Endothelial cell of umbilical vein (primary cell): ENCODE measurements at regions not wholly inside any gene's neighbourhood (a gene's known extent, or its start where the extent isn't known, plus 50 kb on each side); places are given as distances from the start of the nearest gene placed in this dataset.

Experiments
- BruUV-seq: library from RNA; stranded (reverse); fragments of 400-500 nt; replicated peaks from 2 replicates; lab custom pipeline; 2021; lab: Mats Ljungman, UMichigan
- CTCF ChIA-PET: fragments of 300-600, 350-600 bp; sonication (Branson Sonifier 250); formaldehyde crosslinking; loops from one replicate; lab custom pipeline; 2021; ENCODE audit warnings: antibody characterized with exemption, inconsistent platforms; lab: Charles Lee
- POLR2A ChIA-PET: fragments of 300-600, 350-600 bp; sonication (Branson Sonifier 250); formaldehyde crosslinking; loops from one replicate; lab custom pipeline; 2021; ENCODE audit warnings: antibody characterized with exemption, inconsistent platforms; lab: Charles Lee
- DNase-seq: peaks from one replicate; pipeline ENCODE4 v3.0.0-alpha.2; 2011; ENCODE audit warnings: low read depth, low spot score
- FAIRE-seq: peaks from 2 replicates; lab custom pipeline; 2011; peaks lifted over from hg19 to GRCh38; lab: Jason Lieb, UNC
- H2AFZ ChIP-seq: 2 replicates; pipeline ENCODE4 v1.6.0; 2012; ENCODE audit warnings: low read depth, low read length, control low read depth, inconsistent platforms
- H3K27ac ChIP-seq: 2 replicates; pipeline ENCODE4 v1.5.1; 2011; ENCODE audit warnings: low read depth, mild to moderate bottlenecking, control low read depth, low read length, moderate library complexity; ENCODE audit not compliant: insufficient read depth
- H3K27me3 ChIP-seq, 2 experiments: 2 replicates each; pipeline versions ENCODE4 v1.6.0 to v1.6.1; 2011; ENCODE audit warnings: low read length in 2 of 2, mixed read lengths in 1 of 2; ENCODE audit not compliant: control insufficient read depth in 2 of 2, insufficient read depth in 2 of 2
- H3K36me3 ChIP-seq, 2 experiments: 2 replicates in 1 of 2; 3 replicates in 1 of 2; pipeline ENCODE4 v1.5.1; 2011; ENCODE audit warnings: low read length in 2 of 2, mild to moderate bottlenecking in 1 of 2, moderate library complexity in 1 of 2; ENCODE audit not compliant: control insufficient read depth in 2 of 2, insufficient read depth in 2 of 2; ENCODE audit errors: extremely low read depth in 1 of 2
- H3K4me1 ChIP-seq: 3 replicates; pipeline ENCODE4 v1.5.1; 2011; ENCODE audit warnings: mild to moderate bottlenecking, low read length; ENCODE audit not compliant: control insufficient read depth, insufficient read depth; ENCODE audit errors: extremely low read depth
- H3K4me2 ChIP-seq: 2 replicates; pipeline ENCODE4 v1.6.1; 2011; ENCODE audit warnings: low read length, control low read depth, mixed read lengths; ENCODE audit not compliant: insufficient read depth
- H3K4me3 ChIP-seq, 3 experiments: fragments of 200-600 bp in 1 of 3; sonication (generic), shearing (Covaris generic) in 1 of 3; replicated peaks in 1 of 3; 2 replicates each; pipeline ENCODE4 v1.5.1; 2011 to 2016; ENCODE audit warnings: control low read depth in 3 of 3, low read length in 3 of 3, mild to moderate bottlenecking in 2 of 3, inconsistent platforms in 1 of 3, low read depth in 1 of 3, moderate library complexity in 1 of 3; ENCODE audit not compliant: insufficient read depth in 1 of 3
- H3K79me2 ChIP-seq: 2 replicates; pipeline ENCODE4 v1.6.0; 2012; ENCODE audit warnings: low read length, inconsistent platforms; ENCODE audit not compliant: control insufficient read depth, insufficient read depth
- H3K9ac ChIP-seq: replicated peaks from 2 replicates; pipeline ENCODE3; 2011; ENCODE audit warnings: low read length, control low read depth; ENCODE audit not compliant: insufficient read depth; ENCODE audit errors: extremely low read depth
- H3K9me1 ChIP-seq: replicated peaks from 3 replicates; pipeline ENCODE4 v1.6.0; 2011; ENCODE audit warnings: mild to moderate bottlenecking, low read length; ENCODE audit not compliant: control insufficient read depth, insufficient read depth; ENCODE audit errors: extremely low read depth
- H3K9me3 ChIP-seq: replicated peaks from 2 replicates; pipeline ENCODE4 v1.5.1; 2012; ENCODE audit warnings: low read length, inconsistent platforms; ENCODE audit not compliant: control insufficient read depth, insufficient read depth
- H4K20me1 ChIP-seq: replicated peaks from 2 replicates; pipeline ENCODE3; 2011; ENCODE audit warnings: mild to moderate bottlenecking, low read length; ENCODE audit not compliant: control insufficient read depth, insufficient read depth; ENCODE audit errors: extremely low read depth
- CTCF ChIP-seq, 2 donors: IDR thresholded peaks; 1 replicate in 1 of 2; 2 replicates in 1 of 2; pipeline ENCODE4 v1.5.1; 2011; ENCODE audit warnings: low read length in 2 of 2, mild to moderate bottlenecking in 2 of 2, moderate library complexity in 2 of 2, control low read depth in 1 of 2, inconsistent platforms in 1 of 2, low read depth in 1 of 2; ENCODE audit not compliant: insufficient read depth in 1 of 2; ENCODE audit errors: extremely low read depth in 1 of 2
- EZH2 ChIP-seq: IDR thresholded peaks from 2 replicates; pipeline ENCODE4 v1.6.1; 2012; ENCODE audit warnings: borderline replicate concordance, low read depth, mild to moderate bottlenecking, moderate library complexity, low read length, inconsistent platforms; ENCODE audit not compliant: severe bottlenecking
- FOS ChIP-seq: IDR thresholded peaks from 2 replicates; pipeline ENCODE4 v1.6.1; 2011; ENCODE audit warnings: mild to moderate bottlenecking, low read length, moderate library complexity, borderline replicate concordance; ENCODE audit not compliant: insufficient read depth
- GATA2 ChIP-seq: IDR thresholded peaks from 2 replicates; pipeline ENCODE4 v1.7.0; 2011; ENCODE audit warnings: low read depth, mild to moderate bottlenecking, moderate library complexity, mixed read lengths, low read length; ENCODE audit not compliant: insufficient read length, insufficient read depth
- JUN ChIP-seq: IDR thresholded peaks from 2 replicates; pipeline ENCODE4 v1.6.1; 2011; ENCODE audit warnings: borderline replicate concordance, low read depth; ENCODE audit not compliant: insufficient read length, insufficient read depth
- MAX ChIP-seq: IDR thresholded peaks from 2 replicates; pipeline ENCODE4 v1.6.1; 2011; ENCODE audit not compliant: insufficient read depth, insufficient read length
- MYC ChIP-seq: IDR thresholded peaks from one replicate; pipeline ENCODE4 v1.6.1; 2011; ENCODE audit warnings: mild to moderate bottlenecking, low read depth, low read length
- POLR2A ChIP-seq: IDR thresholded peaks from 2 replicates; pipeline ENCODE4 v1.6.1; 2012; ENCODE audit warnings: low read depth, mild to moderate bottlenecking, control low read depth, low read length
- POLR2AphosphoS5 ChIP-seq: IDR thresholded peaks from 2 replicates; pipeline ENCODE4 v1.6.1; 2012; ENCODE audit warnings: low read depth, mild to moderate bottlenecking, control low read depth, low read length, moderate library complexity; ENCODE audit not compliant: insufficient read depth
- dilution Hi-C: fragments of 300-500 bp; cut with MboI; formaldehyde crosslinking; loops from one replicate; pipeline ENCODE4 v1.15.0; 2019; ENCODE audit warnings: low sequenced_read_pairs; ENCODE audit not compliant: extremely low pct_ligation_motif_present
- intact Hi-C: fragments of 100-400 bp; cut with micrococcal nuclease; formaldehyde crosslinking; loops from one replicate; pipeline ENCODE4 v1.10.0; 2022

- DNase-seq (no peak), FAIRE-seq (no peak)
- TF ChIP-seq GATA2 (no peak), CTCF (IDR thresholded peaks at IDR 0.05; ENCODE audit: extremely low read depth in 1 of 2, insufficient read depth in 1 of 2, low read depth in 1 of 2, low read length in 2 of 2) (no peak), POLR2A (no peak), FOS (no peak), EZH2 (no peak), MYC (no peak), MAX (no peak), JUN (no peak), POLR2AphosphoS5 (no peak)
- H3K4me3 ChIP-seq = no peak overlapping the region
- ChIA-PET POLR2A (no interaction called here), CTCF (no interaction called here)
- no peak overlapping the region for H2AFZ ChIP-seq
- BruUV-seq = no TSS peak
- H3K27me3 ChIP-seq = no peaks in the 10 kb centered on the region
- no peak overlapping the region for H3K9ac ChIP-seq
- dilution Hi-C loops = no loop called here
- no peaks in the 10 kb centered on the region for H3K4me1 ChIP-seq
- H3K79me2 ChIP-seq = no peaks in the 10 kb centered on the region
- H4K20me1 ChIP-seq = no peaks in the 10 kb centered on the region
- H3K27ac ChIP-seq = no peak overlapping the region
- peaks cover 6% of the 10 kb centered on the region for H3K9me3 ChIP-seq
- intact Hi-C loops = no loop called here
- H3K4me2 ChIP-seq = no peak overlapping the region
- H3K36me3 ChIP-seq = no peaks in the 10 kb centered on the region
- no peaks in the 10 kb centered on the region for H3K9me1 ChIP-seq
Measured at GRCh38 chr12:103093499-103094106, 136.1 kb downstream of the ASCL1 start.
